Naive B cell (primary cell): ENCODE measurements at regions not wholly inside any gene's neighbourhood (a gene's known extent, or its start where the extent isn't known, plus 50 kb on each side); places are given as distances from the start of the nearest gene placed in this dataset.
A peak's percentile ranks its signal among the peaks of the same experiment; 100 is the strongest.
"Not testable (repeated sequence)": the region's sequence is repeated elsewhere in the genome, so short reads cannot be mapped to it uniquely, and the experiment has no call there.

Experiments used
- ATAC-seq, 2 donors: fragments of 150-1000 bp; cut with Tn5 transposase; 2 replicates each; pipeline ENCODE4 v1.10.0; 2021; ENCODE audit warnings: low read depth in 2 of 2, mild to moderate bottlenecking in 2 of 2, moderate library complexity in 2 of 2
- DNase-seq: peaks from one replicate; pipeline ENCODE4 v3.0.0; 2022
- H3K27ac Mint-ChIP-seq, 6 donors: one replicate each; pipeline ENCODE4 v1.8.0; 2020 to 2022; ENCODE audit warnings: mild to moderate bottlenecking in 6 of 6, mixed read lengths in 6 of 6, moderate library complexity in 5 of 6, inconsistent platforms in 2 of 6
- H3K27me3 Mint-ChIP-seq, 3 donors: one replicate each; pipeline ENCODE4 v1.8.0; 2021 to 2022; ENCODE audit warnings: mixed read lengths in 3 of 3, mild to moderate bottlenecking in 1 of 3
- H3K36me3 Mint-ChIP-seq, 2 donors: one replicate each; pipeline ENCODE4 v1.8.0; 2020 to 2022; ENCODE audit warnings: mixed read lengths in 2 of 2, inconsistent platforms in 1 of 2, mild to moderate bottlenecking in 1 of 2
- H3K4me1 Mint-ChIP-seq, 3 donors: one replicate each; pipeline ENCODE4 v1.8.0; 2020 to 2022; ENCODE audit warnings: mixed read lengths in 3 of 3, inconsistent platforms in 1 of 3, mild to moderate bottlenecking in 1 of 3, moderate library complexity in 1 of 3
- H3K4me3 Mint-ChIP-seq, 8 donors: one replicate each; pipeline ENCODE4 v1.8.0; 2020 to 2022; ENCODE audit warnings: mild to moderate bottlenecking in 8 of 8, mixed read lengths in 8 of 8, moderate library complexity in 8 of 8, inconsistent platforms in 2 of 8
- H3K9me3 Mint-ChIP-seq, 7 donors: one replicate each; pipeline ENCODE4 v1.8.0; 2020 to 2022; ENCODE audit warnings: mixed read lengths in 7 of 7, mild to moderate bottlenecking in 5 of 7, inconsistent platforms in 2 of 7, moderate library complexity in 1 of 7

- ATAC-seq (no peak), DNase-seq (no peak)
- Mint-ChIP-seq H3K27me3 (peaks cover 0 to 9% (median 0%) of the 10 kb centered on the region in 3 donors), H3K27ac (no peak overlapping the region), H3K9me3 (peaks cover 0 to 3% (median 2%) of the 10 kb centered on the region in 7 donors), H3K4me1 (peaks cover 13 to 20% (median 17%) of the 10 kb centered on the region in 3 donors), H3K4me3 (no peak overlapping the region), H3K36me3 (no peaks in the 10 kb centered on the region)
Observed at GRCh38 chr2:62654876-62655359, 50.6 kb upstream of the EHBP1 start.

DNA sequence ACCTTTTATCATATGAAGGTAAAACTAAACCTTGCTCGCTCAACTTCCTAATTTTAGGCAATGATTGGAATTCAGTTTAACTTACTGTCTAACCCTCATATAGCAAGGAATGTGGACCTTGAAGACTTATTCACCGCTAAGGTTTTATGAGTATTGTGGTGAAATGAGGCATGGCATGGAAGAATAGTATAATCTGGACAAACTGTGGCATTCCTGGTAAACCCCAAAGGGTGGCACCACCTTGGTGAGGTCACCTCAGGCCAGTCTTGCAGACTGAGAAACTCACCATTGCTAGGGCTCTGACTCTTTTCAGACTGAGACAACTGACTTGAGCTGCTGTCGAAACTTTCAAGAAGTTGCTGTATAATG is 51.1 kb upstream of the EHBP1 start:
- no peak overlapping the region for H3K4me3 Mint-ChIP-seq
- peaks cover 11 to 15% (median 12%) of the 10 kb centered on the region in 3 donors for H3K4me1 Mint-ChIP-seq
- ATAC-seq, result no peak
- H3K27me3 Mint-ChIP-seq, result peaks cover 0 to 12% (median 0%) of the 10 kb centered on the region in 3 donors
- DNase-seq, result no peak
- H3K27ac Mint-ChIP-seq, result no peak overlapping the region
- peaks cover 0 to 3% (median 2%) of the 10 kb centered on the region in 7 donors for H3K9me3 Mint-ChIP-seq
- H3K36me3 Mint-ChIP-seq, result no peaks in the 10 kb centered on the region

DNA sequence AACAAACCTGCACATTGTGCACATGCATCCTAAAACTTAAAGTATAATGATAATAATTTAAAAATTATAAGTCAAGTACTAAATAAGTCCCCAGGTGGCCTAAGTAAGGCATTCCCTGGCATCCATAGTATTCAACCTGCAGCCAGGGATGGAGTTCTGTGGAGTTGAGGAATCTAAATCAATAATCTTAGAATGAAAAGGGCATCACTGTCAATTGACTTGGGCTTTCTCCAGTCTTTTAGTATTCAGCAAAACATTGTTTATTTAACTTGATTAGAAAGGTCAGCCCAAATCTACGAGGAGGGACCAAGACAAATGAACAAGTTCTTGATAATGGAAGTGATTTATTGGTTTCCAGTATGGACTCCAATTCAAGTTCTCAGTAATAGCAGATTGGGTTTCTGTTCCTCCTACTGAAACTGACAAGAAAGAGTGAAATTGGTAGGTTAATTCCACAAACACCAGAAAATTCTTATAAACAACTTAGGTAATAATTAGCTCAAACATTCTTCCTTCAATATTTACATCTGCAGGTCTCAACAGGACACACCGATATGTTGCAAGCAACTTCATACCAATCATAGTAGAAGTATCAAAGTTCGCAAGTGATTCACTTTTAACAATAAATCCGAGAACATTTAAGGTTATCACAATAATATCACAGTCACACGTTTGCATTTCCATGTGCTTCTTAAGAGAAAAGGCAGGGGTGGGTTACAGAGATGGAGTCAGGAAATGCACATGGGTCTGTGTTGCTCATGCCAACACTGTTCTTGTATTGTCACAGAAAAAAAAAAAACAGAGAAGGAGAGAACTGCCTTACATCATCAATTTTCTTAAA is 51.7 kb upstream of the EHBP1 start:
- Mint-ChIP-seq H3K4me3 (no peak overlapping the region), H3K9me3 (peaks cover 0 to 3% (median 2%) of the 10 kb centered on the region in 7 donors), H3K27me3 (peaks cover 0 to 13% (median 0%) of the 10 kb centered on the region in 3 donors), H3K36me3 (no peaks in the 10 kb centered on the region), H3K4me1 (peaks cover 11 to 14% (median 12%) of the 10 kb centered on the region in 3 donors), H3K27ac (no peak overlapping the region)
- ATAC-seq, result no peak
- DNase-seq, result no peak

DNA sequence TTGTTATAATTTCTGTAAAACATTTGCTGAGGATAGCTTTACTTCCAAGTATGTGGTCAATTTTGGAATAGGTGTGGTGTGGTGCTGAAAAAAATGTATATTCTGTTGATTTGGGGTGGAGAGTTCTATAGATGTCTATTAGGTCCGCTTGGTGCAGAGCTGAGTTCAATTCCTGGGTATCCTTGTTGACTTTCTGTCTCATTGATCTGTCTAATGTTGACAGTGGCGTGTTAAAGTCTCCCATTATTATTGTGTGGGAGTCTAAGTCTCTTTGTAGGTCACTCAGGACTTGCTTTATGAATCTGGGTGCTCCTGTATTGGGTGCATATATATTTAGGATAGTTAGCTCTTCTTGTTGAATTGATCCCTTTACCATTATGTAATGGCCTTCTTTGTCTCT is 56.4 kb upstream of the EHBP1 start:
- H3K36me3 Mint-ChIP-seq, H3K4me1 Mint-ChIP-seq: not testable (repeated sequence)
- H3K27me3 Mint-ChIP-seq, result peaks cover 0 to 18% (median 0%) of the 10 kb centered on the region in 3 donors

GRCh38 chr2:62643100-62643471 is 62.4 kb upstream of the EHBP1 start:
- ATAC-seq (no peak), DNase-seq (no peak)
- no peak overlapping the region for H3K27ac Mint-ChIP-seq
- H3K4me1 Mint-ChIP-seq, result no peaks in the 10 kb centered on the region
- no peaks in the 10 kb centered on the region for H3K27me3 Mint-ChIP-seq
- peaks cover 0 to 11% (median 1%) of the 10 kb centered on the region in 7 donors for H3K9me3 Mint-ChIP-seq
- H3K4me3 Mint-ChIP-seq, result no peak overlapping the region
- no peaks in the 10 kb centered on the region for H3K36me3 Mint-ChIP-seq

More for the DNA sequence above, 56.4 kb upstream of the EHBP1 start:
- not testable (repeated sequence) for H3K4me3 Mint-ChIP-seq, DNase-seq, ATAC-seq, H3K9me3 Mint-ChIP-seq
- H3K27ac Mint-ChIP-seq, result peak overlapping the region in 1 of 6 donors; percentile 49

DNA sequence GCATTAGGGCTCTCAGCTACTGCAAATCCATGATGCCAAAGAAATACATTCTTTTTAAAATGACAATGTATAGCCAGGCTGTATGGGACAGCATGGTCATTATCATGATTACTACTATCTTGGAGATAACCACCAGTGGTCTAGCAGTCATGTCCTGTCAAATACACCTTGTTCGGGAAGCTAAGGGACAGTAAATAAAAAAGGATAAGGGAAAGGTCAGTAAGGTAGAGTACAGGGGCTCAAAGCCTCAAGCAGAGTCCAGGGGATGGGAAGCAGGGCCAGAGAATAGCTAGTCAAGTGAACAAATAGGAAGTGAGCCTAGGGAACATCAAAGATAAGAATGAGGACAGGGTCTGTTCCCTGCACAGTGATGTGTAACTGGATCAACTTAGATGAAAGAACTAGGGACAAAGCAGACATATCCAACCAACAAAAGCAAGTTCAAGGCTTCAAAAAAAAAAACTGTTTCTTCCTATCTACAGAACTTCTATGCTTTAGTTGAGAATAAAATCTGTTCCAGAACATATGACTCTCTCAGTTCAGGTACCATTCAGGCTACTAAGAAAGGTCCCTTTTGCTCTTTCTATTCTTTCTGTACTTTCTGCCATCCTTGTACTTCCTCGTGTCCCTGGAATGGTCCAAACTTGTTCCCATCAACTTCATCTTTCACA is 62.9 kb upstream of the EHBP1 start:
- Mint-ChIP-seq H3K4me3 (no peak overlapping the region), H3K4me1 (no peaks in the 10 kb centered on the region), H3K27ac (no peak overlapping the region), H3K36me3 (no peaks in the 10 kb centered on the region), H3K27me3 (no peaks in the 10 kb centered on the region), H3K9me3 (peaks cover 0 to 15% (median 6%) of the 10 kb centered on the region in 7 donors)
- no peak for DNase-seq
- no peak for ATAC-seq

DNA sequence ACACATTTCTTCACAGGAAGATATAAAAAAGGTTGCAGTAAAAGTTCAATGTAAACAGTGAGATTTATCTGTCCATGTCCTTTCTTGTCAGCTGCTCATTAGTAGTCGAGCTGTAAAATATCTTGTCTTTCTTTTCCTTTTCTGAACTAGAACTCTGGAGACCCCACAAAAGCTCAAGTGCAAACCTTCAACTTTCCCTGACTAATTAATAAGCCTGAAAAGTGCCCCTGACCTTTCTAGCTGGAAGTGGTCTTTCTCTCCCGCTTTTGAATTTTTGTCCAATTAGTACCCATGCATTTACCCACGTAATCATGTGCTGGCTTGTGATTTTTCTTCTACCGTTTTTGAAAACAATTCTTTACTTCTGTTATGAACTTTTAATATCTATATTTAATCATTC is 63.6 kb upstream of the EHBP1 start:
- Mint-ChIP-seq H3K36me3 (no peaks in the 10 kb centered on the region), H3K4me3 (no peak overlapping the region), H3K4me1 (no peaks in the 10 kb centered on the region), H3K27me3 (peaks cover 0 to 5% (median 4%) of the 10 kb centered on the region in 3 donors), H3K9me3 (peaks cover 0 to 15% (median 6%) of the 10 kb centered on the region in 7 donors), H3K27ac (no peak overlapping the region)
- ATAC-seq (no peak), DNase-seq (no peak)

DNA sequence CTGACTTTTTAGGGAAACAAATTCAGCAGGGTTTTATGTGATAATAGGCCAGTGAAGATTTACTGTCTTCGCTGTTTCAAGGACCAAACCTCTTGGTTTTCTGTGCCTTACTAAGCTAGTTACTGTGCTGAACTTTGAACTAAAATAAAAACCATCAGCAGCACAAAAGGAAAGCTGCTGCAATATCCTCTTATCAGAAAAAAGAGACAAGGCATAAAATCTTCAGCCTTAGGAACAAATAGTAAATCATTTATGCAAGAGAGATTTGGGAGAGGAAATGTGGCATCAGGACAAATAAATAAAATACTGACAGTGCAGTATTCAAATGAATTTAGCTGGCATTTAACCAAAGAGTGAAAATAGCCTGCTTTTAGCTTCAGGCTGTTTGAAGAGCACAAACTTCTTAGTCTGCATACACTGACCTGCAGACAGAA is 64.1 kb upstream of the EHBP1 start:
- Mint-ChIP-seq H3K36me3 (no peaks in the 10 kb centered on the region), H3K9me3 (peaks cover 0 to 13% (median 9%) of the 10 kb centered on the region in 7 donors), H3K4me1 (no peaks in the 10 kb centered on the region), H3K4me3 (no peak overlapping the region), H3K27me3 (peaks cover 2 to 10% (median 7%) of the 10 kb centered on the region in 3 donors), H3K27ac (no peak overlapping the region)
- no peak for ATAC-seq
- DNase-seq, result no peak

DNA sequence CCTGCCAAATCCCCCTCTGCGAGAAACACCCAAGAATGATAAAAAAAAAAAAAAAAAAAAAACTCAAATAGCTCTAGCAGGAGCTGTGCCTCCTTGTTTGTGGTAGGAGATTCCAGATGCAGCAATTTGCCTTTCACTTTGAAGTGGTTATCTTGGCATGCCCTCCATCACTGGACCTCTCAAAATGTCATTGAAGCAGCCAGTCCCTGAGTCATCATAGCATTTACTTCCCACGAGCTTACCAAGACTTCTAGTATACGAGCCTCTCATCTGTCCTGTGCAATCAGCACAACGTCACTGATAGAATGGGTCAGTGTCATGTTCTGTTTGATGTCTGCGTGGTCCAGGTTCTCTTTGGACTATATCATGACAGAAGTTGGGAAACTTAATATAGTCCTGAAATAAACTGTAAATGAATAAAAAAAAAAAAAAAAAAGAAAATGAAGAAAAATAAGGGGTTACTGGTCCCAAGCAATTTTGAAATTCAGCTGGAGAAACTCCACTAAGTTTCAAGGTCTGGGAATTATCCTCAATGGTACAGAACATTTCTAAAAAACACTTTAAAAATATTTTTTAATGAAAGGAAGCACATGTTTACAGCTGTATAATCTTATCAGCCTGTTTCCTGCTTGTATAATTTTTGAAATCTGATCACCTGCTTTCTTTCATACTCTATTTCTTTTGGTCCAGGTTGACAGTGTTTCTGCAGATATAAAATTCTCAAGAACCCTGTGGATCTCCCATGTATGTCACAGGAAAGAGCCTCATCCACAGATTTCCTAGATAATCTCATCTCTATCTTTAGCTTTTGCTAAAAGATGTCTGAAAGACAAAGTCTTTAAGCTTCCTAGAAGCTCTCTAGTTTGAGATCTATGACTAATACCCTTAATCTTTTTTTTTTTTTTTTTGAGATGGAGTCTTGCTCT is 74.1 kb upstream of the EHBP1 start:
- no peaks in the 10 kb centered on the region for H3K4me1 Mint-ChIP-seq
- H3K27ac Mint-ChIP-seq, result no peak overlapping the region
- H3K9me3 Mint-ChIP-seq, result peaks cover 0 to 24% (median 12%) of the 10 kb centered on the region in 7 donors
- no peak overlapping the region for H3K4me3 Mint-ChIP-seq
- DNase-seq (no peak), ATAC-seq (no peak)
- peaks cover 4 to 43% (median 34%) of the 10 kb centered on the region in 3 donors for H3K27me3 Mint-ChIP-seq
- no peaks in the 10 kb centered on the region for H3K36me3 Mint-ChIP-seq

DNA sequence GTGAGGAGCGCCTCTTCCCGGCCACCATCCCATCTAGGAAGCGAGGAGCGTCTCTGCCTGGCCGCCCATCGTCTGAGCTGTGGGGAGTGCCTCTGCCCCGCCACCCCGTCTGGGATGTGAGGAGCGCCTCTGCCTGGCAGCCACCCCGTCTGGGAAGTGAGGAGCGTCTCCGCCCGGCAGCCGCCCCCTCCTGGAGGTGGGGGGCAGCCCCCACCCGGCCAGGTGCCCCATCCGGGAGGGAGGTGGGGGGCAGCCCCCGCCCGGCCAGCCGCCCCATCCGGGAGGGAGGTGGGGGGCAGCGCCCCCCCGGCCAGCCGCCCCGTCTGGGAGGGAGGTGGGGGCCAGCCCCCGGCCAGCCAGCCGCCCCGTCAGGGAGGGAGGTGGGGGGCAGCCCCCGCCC is 75.3 kb upstream of the EHBP1 start:
- H3K27ac Mint-ChIP-seq, DNase-seq, H3K4me1 Mint-ChIP-seq, H3K36me3 Mint-ChIP-seq, H3K4me3 Mint-ChIP-seq, ATAC-seq: not testable (repeated sequence)
- Mint-ChIP-seq H3K9me3 (peaks cover 0 to 19% (median 10%) of the 10 kb centered on the region in 7 donors), H3K27me3 (peaks cover 0 to 30% (median 22%) of the 10 kb centered on the region in 3 donors)

- not testable (repeated sequence) for DNase-seq, H3K4me3 Mint-ChIP-seq, H3K36me3 Mint-ChIP-seq, ATAC-seq, H3K4me1 Mint-ChIP-seq, H3K27ac Mint-ChIP-seq
- Mint-ChIP-seq H3K27me3 (peaks cover 0 to 23% (median 14%) of the 10 kb centered on the region in 3 donors), H3K9me3 (peaks cover 0 to 13% (median 5%) of the 10 kb centered on the region in 7 donors)
Observed at GRCh38 chr2:62629310-62629709, 76.2 kb upstream of the EHBP1 start.

- H3K27ac Mint-ChIP-seq, result no peak overlapping the region
- no peaks in the 10 kb centered on the region for H3K36me3 Mint-ChIP-seq
- DNase-seq, result no peak
- no peaks in the 10 kb centered on the region for H3K4me1 Mint-ChIP-seq
- no peak for ATAC-seq
- H3K4me3 Mint-ChIP-seq, result no peak overlapping the region
- H3K9me3 Mint-ChIP-seq, result peaks cover 0 to 12% (median 6%) of the 10 kb centered on the region in 7 donors
- H3K27me3 Mint-ChIP-seq, result peaks cover 1 to 12% (median 6%) of the 10 kb centered on the region in 3 donors
Observed at GRCh38 chr2:62627667-62628066, 77.8 kb upstream of the EHBP1 start.

DNA sequence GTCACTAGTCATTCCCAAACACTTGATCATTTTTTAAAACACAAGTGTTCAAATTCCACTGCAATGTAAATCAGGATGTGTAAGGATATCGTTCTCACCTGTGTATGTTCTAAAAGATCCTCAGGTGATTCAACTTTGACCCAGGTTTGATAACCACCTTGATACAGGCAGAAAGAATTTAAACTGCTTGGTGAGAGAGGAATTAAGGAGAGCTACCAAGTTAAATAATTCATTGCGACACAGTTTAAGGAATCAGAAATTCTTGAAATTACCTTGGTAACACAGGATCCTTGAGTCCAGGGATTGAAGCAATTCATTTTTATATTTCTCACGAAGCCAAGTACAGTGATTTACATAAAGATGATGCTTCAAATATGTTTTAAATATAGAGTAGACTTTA is 80.7 kb upstream of the EHBP1 start:
- DNase-seq (no peak), ATAC-seq (no peak)
- peaks cover 0 to 20% (median 13%) of the 10 kb centered on the region in 7 donors for H3K9me3 Mint-ChIP-seq
- H3K4me3 Mint-ChIP-seq, result no peak overlapping the region
- no peak overlapping the region for H3K27ac Mint-ChIP-seq
- H3K27me3 Mint-ChIP-seq, result peaks cover 11 to 14% (median 12%) of the 10 kb centered on the region in 3 donors
- no peaks in the 10 kb centered on the region for H3K4me1 Mint-ChIP-seq
- H3K36me3 Mint-ChIP-seq, result peaks cover 6 to 8% of the 10 kb centered on the region in 2 donors
